ENCODE measurements at regions not wholly inside any gene's neighbourhood (a gene's known extent, or its start where the extent isn't known, plus 50 kb on each side); places are given as distances from the start of the nearest gene placed in this dataset.
"Not testable (repeated sequence)": the region's sequence is repeated elsewhere in the genome, so short reads cannot be mapped to it uniquely, and the experiment has no call there.

GRCh38 chr4:187125062-187125461 is 401.4 kb upstream of the FAT1 start:
- no peak for DNase-seq (ENCODE audit: low spot score)

- DNase-seq (ENCODE audit: low spot score) = no peak
Observed at GRCh38 chr4:187127456-187127855, 403.8 kb upstream of the FAT1 start.

GRCh38 chr4:187128222-187128621 is 404.6 kb upstream of the FAT1 start:
- no peak for DNase-seq (ENCODE audit: low spot score)

- DNase-seq (ENCODE audit: low spot score) = no peak
Observed at GRCh38 chr4:187128976-187129375, 405.3 kb upstream of the FAT1 start.

GRCh38 chr4:187131826-187132225 is 408.2 kb upstream of the FAT1 start:
- DNase-seq (ENCODE audit: low spot score) = not testable (repeated sequence)

- DNase-seq (ENCODE audit: low spot score) = no peak
Observed at GRCh38 chr4:187135878-187136277, 412.2 kb upstream of the FAT1 start.

GRCh38 chr4:187139141-187139540 is 415.5 kb upstream of the FAT1 start:
- DNase-seq (ENCODE audit: low spot score) = no peak

GRCh38 chr4:187141101-187141500 is 417.4 kb upstream of the FAT1 start:
- DNase-seq (ENCODE audit: low spot score) = no peak

GRCh38 chr4:187149229-187149945 is 425.7 kb upstream of the FAT1 start:
- DNase-seq (ENCODE audit: low spot score) = no peak

GRCh38 chr4:187157380-187157958 is 433.8 kb upstream of the FAT1 start:
- DNase-seq (ENCODE audit: low spot score) = no peak

GRCh38 chr4:187158003-187158402 is 434.3 kb upstream of the FAT1 start:
- peak; percentile 9 for DNase-seq (ENCODE audit: low spot score)

GRCh38 chr4:187160486-187160885 is 436.8 kb upstream of the FAT1 start:
- DNase-seq (ENCODE audit: low spot score) = no peak

- no peak for DNase-seq (ENCODE audit: low spot score)
Observed at GRCh38 chr4:187166886-187167512, 443.3 kb upstream of the FAT1 start.

- no peak for DNase-seq (ENCODE audit: low spot score)
Observed at GRCh38 chr4:187171706-187172339, 448.2 kb upstream of the FAT1 start.

- DNase-seq (ENCODE audit: low spot score) = peak; percentile 65
Observed at GRCh38 chr4:187172340-187172761, 448.7 kb upstream of the FAT1 start.

GRCh38 chr4:187174749-187175148 is 451.1 kb upstream of the FAT1 start:
- no peak for DNase-seq (ENCODE audit: low spot score)

- no peak for DNase-seq (ENCODE audit: low spot score)
Observed at GRCh38 chr4:187175197-187175596, 451.5 kb upstream of the FAT1 start.

- peak; percentile 45 for DNase-seq (ENCODE audit: low spot score)
Observed at GRCh38 chr4:187176261-187176910, 452.7 kb upstream of the FAT1 start.

- no peak for DNase-seq (ENCODE audit: low spot score)
Observed at GRCh38 chr4:187178084-187178483, 454.4 kb upstream of the FAT1 start.

- no peak for DNase-seq (ENCODE audit: low spot score)
Observed at GRCh38 chr4:187178587-187178986, 454.9 kb upstream of the FAT1 start.

GRCh38 chr4:187179086-187180058 is 455.7 kb upstream of the FAT1 start:
- no peak for DNase-seq (ENCODE audit: low spot score)

All from AG08396 (cell line).